CD4-positive, alpha-beta T cell treated with Interleukin-6 for 4 hours (primary cell): ENCODE measurements at regions not wholly inside any gene's neighbourhood (a gene's known extent, or its start where the extent isn't known, plus 50 kb on each side); places are given as distances from the start of the nearest gene placed in this dataset.
"Not testable (repeated sequence)": the region's sequence is repeated elsewhere in the genome, so short reads cannot be mapped to it uniquely, and the experiment has no call there.

ENCODE experiments used
- DNase-seq: peaks from one replicate; pipeline ENCODE4 v3.0.0-alpha.2; 2020; ENCODE audit warnings: mixed read lengths

- DNase-seq: no peak
Measured at GRCh38 chr14:104250175-104250574, 111.8 kb downstream of the KIF26A start.

- DNase-seq: no peak
Measured at GRCh38 chr14:104252256-104253215, 114.1 kb downstream of the KIF26A start.

- no peak for DNase-seq
Measured at GRCh38 chr14:104253223-104253822, 114.9 kb downstream of the KIF26A start.

GRCh38 chr14:104253901-104254353, 115.5 kb downstream of the KIF26A start:
- no peak for DNase-seq

GRCh38 chr14:104254735-104255400, 116.5 kb downstream of the KIF26A start:
- DNase-seq: no peak

- DNase-seq: no peak
Measured at GRCh38 chr14:104256025-104256424, 117.6 kb downstream of the KIF26A start.

GRCh38 chr14:104262515-104263514, 124.4 kb downstream of the KIF26A start:
- DNase-seq: no peak

- no peak for DNase-seq
Measured at GRCh38 chr14:104263675-104264358, 125.4 kb downstream of the KIF26A start.

GRCh38 chr14:104264495-104265265, 126.3 kb downstream of the KIF26A start:
- no peak for DNase-seq

GRCh38 chr14:104265918-104266630, 127.7 kb downstream of the KIF26A start:
- no peak for DNase-seq

GRCh38 chr14:104266631-104267575, 128.5 kb downstream of the KIF26A start:
- no peak for DNase-seq

GRCh38 chr14:104267895-104268294, 129.5 kb downstream of the KIF26A start:
- DNase-seq: no peak

GRCh38 chr14:104268295-104268694, 129.9 kb downstream of the KIF26A start:
- DNase-seq: no peak

GRCh38 chr14:104268725-104269436, 130.5 kb downstream of the KIF26A start:
- no peak for DNase-seq

- DNase-seq: not testable (repeated sequence)
Measured at GRCh38 chr14:104269511-104270241, 131.3 kb downstream of the KIF26A start.

- DNase-seq: no peak
Measured at GRCh38 chr14:104271391-104271790, 133.0 kb downstream of the KIF26A start.

GRCh38 chr14:104274806-104275205, 136.4 kb downstream of the KIF26A start:
- DNase-seq: no peak
